Calu3 (cell line): ENCODE measurements at regions not wholly inside any gene's neighbourhood (a gene's known extent, or its start where the extent isn't known, plus 50 kb on each side); places are given as distances from the start of the nearest gene placed in this dataset.

ENCODE experiments used
- BruUV-seq: library from RNA; stranded (reverse); fragments of 400-500 nt; replicated peaks from 2 replicates; lab custom pipeline; 2021; lab: Mats Ljungman, UMichigan
- CTCF ChIA-PET: fragments of 300-600 bp; sonication (Branson Sonifier 250); formaldehyde crosslinking; loops from one replicate; lab custom pipeline; 2022; ENCODE audit warnings: antibody characterized with exemption; lab: Charles Lee
- DNase-seq: peaks from one replicate; pipeline ENCODE4 v3.0.0; 2022
- H3K27ac Mint-ChIP-seq: one replicate; pipeline ENCODE4 v1.8.0; 2022; ENCODE audit warnings: mixed read lengths; ENCODE audit not compliant: unreplicated experiment
- H3K27me3 Mint-ChIP-seq: one replicate; pipeline ENCODE4 v1.8.0; 2022; ENCODE audit warnings: mixed read lengths; ENCODE audit not compliant: unreplicated experiment
- H3K36me3 Mint-ChIP-seq: one replicate; pipeline ENCODE4 v1.8.0; 2022; ENCODE audit warnings: mild to moderate bottlenecking, moderate library complexity, mixed read lengths; ENCODE audit not compliant: insufficient read depth, unreplicated experiment
- H3K4me1 Mint-ChIP-seq: one replicate; pipeline ENCODE4 v1.8.0; 2022; ENCODE audit warnings: mild to moderate bottlenecking, low read depth, mixed read lengths; ENCODE audit not compliant: unreplicated experiment
- H3K4me3 Mint-ChIP-seq: one replicate; pipeline ENCODE4 v1.8.0; 2022; ENCODE audit warnings: mild to moderate bottlenecking, low read depth, moderate library complexity, mixed read lengths; ENCODE audit not compliant: unreplicated experiment
- H3K9me3 Mint-ChIP-seq: one replicate; pipeline ENCODE4 v1.8.0; 2022; ENCODE audit warnings: low read depth, mixed read lengths; ENCODE audit not compliant: unreplicated experiment
- CTCF ChIP-seq: fragments of 200-600 bp; IDR thresholded peaks from one replicate; pipeline ENCODE4 v1.8.0; 2022; ENCODE audit warnings: antibody characterized with exemption; ENCODE audit not compliant: unreplicated experiment
- intact Hi-C: fragments of 100-400 bp; cut with micrococcal nuclease; formaldehyde crosslinking; loops from one replicate; pipeline ENCODE4 v1.10.0; 2022; ENCODE audit not compliant: unreplicated experiment

- Mint-ChIP-seq H3K9me3 (no peaks in the 10 kb centered on the region), H3K27me3 (no peaks in the 10 kb centered on the region), H3K4me1 (peaks cover 8% of the 10 kb centered on the region), H3K4me3 (no peak overlapping the region), H3K36me3 (no peaks in the 10 kb centered on the region), H3K27ac (no peak overlapping the region)
- BruUV-seq: no TSS peak
- intact Hi-C loops: no loop called here
- DNase-seq: no peak
- TF ChIP-seq CTCF: no peak
- CTCF ChIA-PET: no interaction called here
Measured at GRCh38 chr1:194705123-194705854, 1518.9 kb upstream of the B3GALT2 start.

GRCh38 chr1:194698908-194699318 is 1512.5 kb upstream of the B3GALT2 start:
- BruUV-seq: no TSS peak
- H3K27ac Mint-ChIP-seq: no peak overlapping the region
- TF ChIP-seq CTCF: no peak
- DNase-seq: no peak
- no peaks in the 10 kb centered on the region for H3K9me3 Mint-ChIP-seq
- CTCF ChIA-PET: no interaction called here
- H3K4me1 Mint-ChIP-seq: no peaks in the 10 kb centered on the region
- no peaks in the 10 kb centered on the region for H3K36me3 Mint-ChIP-seq
- no peak overlapping the region for H3K4me3 Mint-ChIP-seq
- no peaks in the 10 kb centered on the region for H3K27me3 Mint-ChIP-seq
- intact Hi-C loops: no loop called here

GRCh38 chr1:194693244-194693643 is 1506.8 kb upstream of the B3GALT2 start:
- no TSS peak for BruUV-seq
- no peaks in the 10 kb centered on the region for H3K4me1 Mint-ChIP-seq
- CTCF ChIA-PET: no interaction called here

GRCh38 chr1:194684636-194685035 is 1498.2 kb upstream of the B3GALT2 start:
- CTCF ChIA-PET: no interaction called here
- intact Hi-C loops: no loop called here
- DNase-seq: no peak
- Mint-ChIP-seq H3K27ac (no peak overlapping the region), H3K36me3 (no peaks in the 10 kb centered on the region), H3K9me3 (no peaks in the 10 kb centered on the region), H3K4me1 (no peaks in the 10 kb centered on the region), H3K4me3 (no peak overlapping the region), H3K27me3 (no peaks in the 10 kb centered on the region)
- no TSS peak for BruUV-seq
- TF ChIP-seq CTCF: no peak

More at GRCh38 chr1:194693244-194693643, 1506.8 kb upstream of the B3GALT2 start:
- DNase-seq: no peak
- H3K4me3 Mint-ChIP-seq: no peak overlapping the region
- H3K36me3 Mint-ChIP-seq: no peaks in the 10 kb centered on the region
- no peak for TF ChIP-seq CTCF
- intact Hi-C loops: no loop called here
- no peaks in the 10 kb centered on the region for H3K27me3 Mint-ChIP-seq
- H3K27ac Mint-ChIP-seq: no peak overlapping the region
- no peaks in the 10 kb centered on the region for H3K9me3 Mint-ChIP-seq
